HG03108 (cell line): ENCODE measurements at regions not wholly inside any gene's neighbourhood (a gene's known extent, or its start where the extent isn't known, plus 50 kb on each side); places are given as distances from the start of the nearest gene placed in this dataset.
"Not testable (repeated sequence)": the region's sequence is repeated elsewhere in the genome, so short reads cannot be mapped to it uniquely, and the experiment has no call there.

Experiments
- ATAC-seq: cut with Tn5 transposase; IDR thresholded peaks from one replicate; pipeline ENCODE4 v1.9.1; 2021; ENCODE audit warnings: moderate library complexity; ENCODE audit not compliant: unreplicated experiment

- no peak for ATAC-seq
These were observed 80.8 kb downstream of the C21orf91 start for GRCh38 chr21:17738176-17738953.

DNA sequence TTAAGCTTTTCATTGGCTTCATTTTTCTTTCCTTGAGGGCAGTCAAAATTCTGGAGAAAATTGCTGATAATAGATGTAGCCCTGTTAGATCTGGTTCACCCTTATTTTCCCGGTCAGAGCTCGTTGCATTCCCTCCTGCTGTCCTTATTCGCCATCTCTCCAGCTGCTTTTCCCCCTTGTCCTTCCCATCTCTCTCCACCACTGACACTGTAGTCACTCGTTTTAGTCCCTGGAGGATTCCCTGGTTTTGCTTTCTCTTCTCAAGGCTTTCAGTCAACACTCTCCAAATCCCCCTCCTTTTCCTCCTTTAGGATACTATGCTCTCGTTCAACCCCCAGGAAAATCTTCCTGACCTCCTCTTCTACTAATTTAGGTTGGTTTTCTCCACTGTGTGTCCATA is 83.1 kb downstream of the C21orf91 start:
- no peak for ATAC-seq

DNA sequence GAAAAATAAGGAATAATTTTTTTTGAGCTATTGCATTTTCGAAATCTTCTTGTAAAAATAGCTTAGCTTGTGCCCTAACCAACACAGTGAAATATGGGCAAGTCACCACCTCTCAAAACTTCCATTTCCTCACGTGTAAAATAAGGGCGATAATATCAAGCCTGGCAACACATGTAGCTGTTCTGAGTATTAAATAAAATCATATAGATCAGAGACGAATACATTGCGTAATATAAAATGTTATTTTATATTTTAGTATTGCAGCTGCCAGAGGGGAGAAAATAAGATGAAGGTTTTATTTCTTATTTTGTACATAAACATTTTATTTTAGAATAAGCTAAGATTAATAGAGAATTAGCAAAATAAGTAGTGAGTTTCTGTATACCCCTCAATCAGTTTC is 85.9 kb downstream of the C21orf91 start:
- ATAC-seq = no peak

GRCh38 chr21:17732306-17732705 is 86.8 kb downstream of the C21orf91 start:
- no peak for ATAC-seq

GRCh38 chr21:17731554-17731953 is 87.6 kb downstream of the C21orf91 start:
- no peak for ATAC-seq

DNA sequence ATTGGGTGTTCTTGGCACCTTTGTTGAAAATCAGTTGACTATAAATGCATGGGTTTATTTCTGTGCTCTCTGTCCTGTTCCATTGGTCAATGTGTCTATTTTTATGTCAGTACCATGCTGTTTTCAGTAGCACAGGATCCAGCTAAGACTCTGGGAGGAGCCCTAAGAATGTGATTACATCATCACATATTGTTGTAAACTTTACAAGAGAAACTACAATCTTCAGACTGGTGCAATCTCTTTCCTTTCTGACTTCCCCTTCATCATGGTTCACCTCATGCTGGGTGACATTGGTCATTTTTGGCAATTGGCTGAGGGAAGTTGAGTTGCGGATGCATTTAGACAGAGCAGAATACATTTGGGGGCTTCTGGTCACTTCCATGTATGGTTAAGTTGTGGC is 88.4 kb downstream of the C21orf91 start:
- no peak for ATAC-seq

DNA sequence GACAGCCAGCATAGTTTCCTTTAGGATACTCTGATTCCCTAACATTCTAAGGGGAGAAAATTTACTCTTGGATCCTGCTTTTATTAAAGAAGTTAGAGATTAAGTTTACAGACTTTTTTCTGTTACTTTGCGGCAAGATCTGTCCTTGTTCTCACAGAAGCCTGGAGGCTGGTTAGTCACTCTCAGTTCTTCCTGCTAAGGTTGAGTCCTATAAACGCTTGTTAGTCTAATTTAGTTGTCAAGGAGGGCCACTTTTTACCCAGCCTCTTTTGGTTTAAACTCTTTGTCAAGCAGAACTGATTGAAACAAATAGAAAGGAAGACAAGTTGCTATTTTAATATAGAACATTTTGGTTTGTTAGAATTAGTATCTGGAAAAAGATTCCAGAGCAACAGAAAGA is 89.7 kb downstream of the C21orf91 start:
- ATAC-seq = no peak

GRCh38 chr21:17727361-17727760 is 91.8 kb downstream of the C21orf91 start:
- no peak for ATAC-seq

GRCh38 chr21:17726047-17726829 is 92.9 kb downstream of the C21orf91 start:
- ATAC-seq = no peak

GRCh38 chr21:17725339-17725738 is 93.8 kb downstream of the C21orf91 start:
- no peak for ATAC-seq

DNA sequence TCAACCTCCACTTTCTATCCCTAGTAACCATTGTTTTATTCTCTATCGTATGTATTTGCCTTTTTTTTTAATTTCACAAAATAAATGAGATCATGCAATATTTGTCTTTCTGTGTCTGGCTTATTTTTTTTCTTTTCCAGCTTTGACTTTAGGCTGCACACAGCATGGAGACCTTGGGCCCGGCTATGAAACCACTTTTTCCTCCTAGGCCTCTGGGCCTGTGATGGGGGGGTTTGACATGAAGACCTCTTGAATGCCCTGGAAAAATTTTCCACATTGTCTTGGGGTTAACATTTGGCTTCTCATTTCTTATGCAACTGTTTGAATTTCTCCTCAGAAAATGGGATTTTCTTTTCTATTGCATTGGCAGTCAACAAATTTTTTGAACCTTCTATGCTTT is 100.2 kb upstream of the BTG3 start:
- no peak for ATAC-seq

GRCh38 chr21:17711896-17712295 is 99.2 kb upstream of the BTG3 start:
- ATAC-seq = no peak

DNA sequence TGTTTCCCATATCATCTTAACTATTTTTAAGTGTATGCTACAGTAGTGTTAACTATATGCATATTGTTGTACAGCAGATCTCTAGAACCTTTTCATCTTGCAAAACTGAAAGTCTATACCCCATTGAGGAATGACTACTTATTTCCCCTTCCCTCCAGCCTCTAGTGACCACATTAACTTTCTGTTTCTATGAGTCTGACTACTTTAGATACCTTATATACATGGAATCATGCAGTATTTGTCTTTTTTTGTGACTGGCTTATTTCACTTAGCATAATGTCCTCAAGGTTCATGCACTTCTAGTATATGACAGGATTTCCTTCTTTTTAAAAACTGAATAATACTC is 96.5 kb upstream of the BTG3 start:
- ATAC-seq = peak; percentile 98

DNA sequence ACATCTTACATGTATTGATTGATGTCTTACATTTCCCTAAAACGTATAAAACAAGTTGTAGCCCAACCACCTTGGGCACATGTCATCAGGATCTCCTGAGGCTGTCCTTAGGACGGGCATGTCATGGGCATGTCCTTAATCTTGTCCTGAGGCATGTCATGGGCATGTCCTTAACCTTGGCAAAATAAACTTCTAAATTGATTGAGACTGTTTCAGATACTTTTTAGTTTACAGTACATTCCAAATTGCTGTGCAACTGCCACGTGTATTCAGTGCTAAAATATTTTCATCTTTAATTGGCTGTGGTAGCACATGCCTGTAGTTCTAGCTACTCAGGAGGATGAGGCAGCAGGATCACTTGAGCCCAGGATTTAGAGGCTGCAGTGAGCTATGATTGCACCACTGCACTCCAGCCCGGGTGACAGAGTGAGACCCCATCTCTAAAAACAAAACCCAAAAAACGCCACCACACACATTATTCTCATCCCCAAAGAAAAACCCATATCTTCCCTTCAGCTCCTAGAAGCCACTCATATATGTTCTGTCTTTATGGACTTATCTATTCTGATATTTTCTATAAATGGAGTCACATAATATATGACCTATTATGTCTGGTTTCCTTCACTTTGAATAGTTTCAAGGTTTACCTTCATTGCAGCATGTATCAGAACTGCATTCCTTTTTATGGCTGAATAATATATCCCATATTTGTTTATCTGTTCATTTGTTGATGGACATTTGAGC is 96.0 kb upstream of the BTG3 start:
- ATAC-seq = peak; percentile 42

DNA sequence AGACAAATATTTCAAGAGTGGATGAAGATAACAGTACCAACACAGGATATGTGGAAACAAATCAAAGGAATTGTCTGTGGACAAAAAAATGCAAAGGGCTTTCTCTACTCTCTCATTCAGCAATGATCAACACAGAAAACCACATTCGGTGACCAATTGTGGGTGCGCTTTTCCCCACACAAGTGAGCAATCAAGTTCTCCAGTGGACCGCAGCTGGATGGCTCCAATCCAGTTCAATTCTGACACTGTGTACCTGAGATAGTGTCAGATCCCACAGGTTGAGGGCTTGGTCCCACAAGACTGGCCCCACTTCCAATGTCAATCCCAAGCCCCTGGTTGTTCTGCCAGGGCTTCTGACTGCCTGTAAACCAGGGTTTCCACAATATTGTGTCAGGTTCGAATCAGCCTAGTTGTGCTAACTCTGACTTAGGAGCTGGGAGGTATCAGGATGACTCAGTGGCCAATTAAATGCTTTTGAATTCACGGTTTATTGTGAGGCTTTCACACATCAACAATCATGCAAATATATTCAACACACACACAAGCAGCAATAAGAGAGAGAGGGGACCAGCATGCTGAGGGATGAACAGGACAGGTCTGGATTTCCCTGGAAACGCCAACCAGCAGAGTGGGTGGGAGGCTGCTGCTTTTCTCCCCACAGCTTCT is 87.0 kb upstream of the BTG3 start:
- no peak for ATAC-seq

GRCh38 chr21:17697473-17697872 is 84.8 kb upstream of the BTG3 start:
- ATAC-seq = no peak

DNA sequence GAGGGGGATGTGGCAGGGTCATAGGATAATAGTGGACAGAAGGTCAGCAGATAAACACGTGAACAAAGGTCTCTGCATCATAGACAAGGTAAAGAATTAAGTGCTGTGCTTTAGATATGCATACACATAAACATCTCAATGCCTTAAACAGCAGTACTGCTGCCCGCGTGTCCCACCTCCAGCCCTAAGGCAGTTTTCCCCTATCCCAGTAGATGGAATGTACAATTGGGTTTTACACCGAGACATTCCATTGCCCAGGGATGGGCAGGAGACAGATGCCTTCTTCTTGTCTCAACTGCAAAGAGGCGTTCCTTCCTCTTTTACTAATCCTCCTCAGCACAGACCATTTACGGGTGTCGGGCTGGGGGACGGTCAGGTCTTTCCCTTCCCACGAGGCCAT is 81.7 kb upstream of the BTG3 start:
- ATAC-seq = not testable (repeated sequence)

GRCh38 chr21:17693801-17694200 is 81.1 kb upstream of the BTG3 start:
- no peak for ATAC-seq

GRCh38 chr21:17690078-17690494 is 77.4 kb upstream of the BTG3 start:
- ATAC-seq = no peak

- ATAC-seq = no peak
These were observed 76.5 kb upstream of the BTG3 start for GRCh38 chr21:17688912-17689874.
